CD14-positive monocyte (primary cell): ENCODE measurements at regions not wholly inside any gene's neighbourhood (a gene's known extent, or its start where the extent isn't known, plus 50 kb on each side); places are given as distances from the start of the nearest gene placed in this dataset.

ENCODE experiments used
- DNase-seq, 3 donors: peaks; one replicate each; pipeline ENCODE4 v3.0.0-alpha.2; 2011 to 2022
- H2AFZ ChIP-seq: 2 replicates; pipeline ENCODE4 v1.6.0; 2012; ENCODE audit warnings: mild to moderate bottlenecking, low read depth, low read length, inconsistent platforms; ENCODE audit not compliant: insufficient read depth, poor library complexity, severe bottlenecking
- H3K27ac ChIP-seq, 2 donors: 1 replicate in 1 of 2; 2 replicates in 1 of 2; pipeline ENCODE4 v1.5.1; 2012 to 2013; ENCODE audit warnings: low read length in 2 of 2, control low read depth in 1 of 2, inconsistent platforms in 1 of 2, low read depth in 1 of 2, mild to moderate bottlenecking in 1 of 2
- H3K27me3 ChIP-seq, 2 donors: one replicate each; pipeline versions ENCODE4 v1.6.0 to v1.6.1; 2011 to 2013; ENCODE audit warnings: low read length in 2 of 2; ENCODE audit not compliant: control insufficient read depth in 2 of 2, insufficient read depth in 2 of 2
- H3K36me3 ChIP-seq, 2 donors: replicated peaks in 1 of 2; 1 replicate in 1 of 2; 2 replicates in 1 of 2; pipeline versions ENCODE4 v1.5.1 to v1.6.1; 2012 to 2013; ENCODE audit warnings: low read length in 2 of 2, control low read depth in 1 of 2, inconsistent platforms in 1 of 2, mild to moderate bottlenecking in 1 of 2; ENCODE audit not compliant: insufficient read depth in 2 of 2, control insufficient read depth in 1 of 2
- H3K4me1 ChIP-seq, 2 donors: 1 replicate in 1 of 2; 2 replicates in 1 of 2; pipeline versions ENCODE4 v1.5.1 to v1.6.1; 2012 to 2013; ENCODE audit warnings: low read length in 2 of 2, control low read depth in 1 of 2, inconsistent platforms in 1 of 2, mild to moderate bottlenecking in 1 of 2, moderate library complexity in 1 of 2; ENCODE audit not compliant: insufficient read depth in 2 of 2, control insufficient read depth in 1 of 2
- H3K4me2 ChIP-seq: replicated peaks from 2 replicates; pipeline ENCODE3; 2012; ENCODE audit warnings: low read length, moderate library complexity, mild to moderate bottlenecking; ENCODE audit not compliant: poor library complexity, severe bottlenecking; ENCODE audit errors: extremely low read depth
- H3K4me3 ChIP-seq, 3 experiments: fragments of 200-600 bp in 1 of 3; sonication (generic) in 1 of 3; replicated peaks in 1 of 3; 1 replicate in 2 of 3; 2 replicates in 1 of 3; pipeline ENCODE4 v1.5.1; 2011 to 2013; ENCODE audit warnings: low read length in 3 of 3, mild to moderate bottlenecking in 3 of 3, control low read depth in 2 of 3, low read depth in 2 of 3, inconsistent platforms in 1 of 3, moderate library complexity in 1 of 3
- H3K79me2 ChIP-seq: 2 replicates; pipeline ENCODE4 v1.6.0; 2012; ENCODE audit warnings: mild to moderate bottlenecking, control low read depth, inconsistent platforms, low read length, moderate library complexity; ENCODE audit not compliant: insufficient read depth
- H3K9ac ChIP-seq: 2 replicates; pipeline ENCODE4 v1.6.0; 2017; ENCODE audit warnings: low read length, mild to moderate bottlenecking; ENCODE audit not compliant: insufficient read depth, poor library complexity, severe bottlenecking
- H3K9me3 ChIP-seq, 2 donors: replicated peaks in 1 of 2; 1 replicate in 1 of 2; 2 replicates in 1 of 2; pipeline versions ENCODE4 v1.5.1 to v1.6.1; 2012 to 2013; ENCODE audit warnings: low read length in 2 of 2, control low read depth in 1 of 2; ENCODE audit not compliant: control insufficient read depth in 1 of 2, insufficient read depth in 1 of 2
- H4K20me1 ChIP-seq: 2 replicates; pipeline ENCODE4 v1.6.0; 2012; ENCODE audit warnings: mild to moderate bottlenecking, low read length, control low read depth, moderate library complexity; ENCODE audit not compliant: insufficient read depth
- H3K27ac Mint-ChIP-seq, 7 donors: one replicate each; pipeline ENCODE4 v1.8.0; 2020; ENCODE audit warnings: mild to moderate bottlenecking in 7 of 7, mixed read lengths in 7 of 7, moderate library complexity in 6 of 7, inconsistent platforms in 2 of 7
- H3K27me3 Mint-ChIP-seq, 3 donors: one replicate each; pipeline ENCODE4 v1.8.0; 2021 to 2022; ENCODE audit warnings: low read depth in 3 of 3, mild to moderate bottlenecking in 3 of 3, mixed read lengths in 3 of 3, moderate library complexity in 3 of 3, inconsistent platforms in 1 of 3
- H3K36me3 Mint-ChIP-seq, 2 donors: one replicate each; pipeline ENCODE4 v1.8.0; 2020; ENCODE audit warnings: mixed read lengths in 2 of 2, inconsistent platforms in 1 of 2, mild to moderate bottlenecking in 1 of 2
- H3K4me1 Mint-ChIP-seq: one replicate; pipeline ENCODE4 v1.8.0; 2020; ENCODE audit warnings: mild to moderate bottlenecking, mixed read lengths
- H3K4me3 Mint-ChIP-seq, 2 donors: one replicate each; pipeline ENCODE4 v1.8.0; 2020; ENCODE audit warnings: mild to moderate bottlenecking in 2 of 2, mixed read lengths in 2 of 2, moderate library complexity in 1 of 2
- H3K9me3 Mint-ChIP-seq, 7 donors: one replicate each; pipeline ENCODE4 v1.8.0; 2020 to 2022; ENCODE audit warnings: mixed read lengths in 7 of 7, mild to moderate bottlenecking in 6 of 7, moderate library complexity in 6 of 7, inconsistent platforms in 2 of 7
- CTCF ChIP-seq: fragments of 200-600 bp; IDR thresholded peaks from one replicate; pipeline ENCODE4 v1.8.0; 2022; ENCODE audit warnings: antibody characterized with exemption, mild to moderate bottlenecking
- WGBS: methylation state at CpG from one replicate; pipeline ENCODE4 v1.1.5; 2013; ENCODE audit warnings: missing lambda C conversion rate; ENCODE audit not compliant: insufficient coverage; 5-methylcytosine and 5-hydroxymethylcytosine counted together
- intact Hi-C, 2 donors: fragments of 100-400 bp; cut with micrococcal nuclease; formaldehyde crosslinking; loops; one replicate each; pipeline versions ENCODE4 v1.15.0 to v1.15.1; 2023

- no peaks in the 10 kb centered on the region for H3K36me3 Mint-ChIP-seq
- TF ChIP-seq CTCF = no peak
- H3K4me1 Mint-ChIP-seq = peaks cover 3% of the 10 kb centered on the region
- H2AFZ ChIP-seq = no peak overlapping the region
- H3K9ac ChIP-seq = no peak overlapping the region
- no peak overlapping the region for H3K4me3 Mint-ChIP-seq
- no peaks in the 10 kb centered on the region for H3K79me2 ChIP-seq
- H3K9me3 ChIP-seq = no peaks in the 10 kb centered on the region
- H3K27ac Mint-ChIP-seq = no peak overlapping the region
- H4K20me1 ChIP-seq = no peaks in the 10 kb centered on the region
- H3K36me3 ChIP-seq = no peaks in the 10 kb centered on the region
- DNase-seq = no peak
- H3K27ac ChIP-seq = no peak overlapping the region
- H3K27me3 Mint-ChIP-seq = peaks cover 0 to 3% (median 0%) of the 10 kb centered on the region in 3 donors
- no peak overlapping the region for H3K4me2 ChIP-seq
- H3K4me1 ChIP-seq = no peaks in the 10 kb centered on the region
- H3K4me3 ChIP-seq = no peak overlapping the region
- peaks cover 0 to 4% (median 0%) of the 10 kb centered on the region in 7 donors for H3K9me3 Mint-ChIP-seq
- intact Hi-C loops = no loop called here
- H3K27me3 ChIP-seq = no peaks in the 10 kb centered on the region
Measured at GRCh38 chr1:184189361-184189760, 137.8 kb downstream of the TSEN15 start.

DNA sequence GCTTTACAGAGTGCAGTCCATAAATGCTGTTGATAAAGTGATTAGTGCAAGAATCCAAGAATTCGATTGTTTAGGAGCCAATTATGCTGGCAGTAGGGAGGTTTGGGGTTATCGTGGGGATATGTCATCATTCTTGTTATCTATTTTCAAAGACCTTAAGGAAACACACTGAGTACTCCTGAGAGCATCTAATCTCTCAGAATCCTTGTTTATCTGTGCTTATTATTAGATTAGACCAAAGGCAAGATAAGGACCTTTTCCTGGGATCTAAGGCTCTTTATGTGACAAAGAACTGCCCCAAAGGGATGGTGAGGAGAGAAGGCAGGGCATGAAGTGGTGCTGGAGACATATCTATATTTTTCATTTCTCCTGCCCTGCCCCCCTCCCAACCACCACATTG lies 139.1 kb downstream of the TSEN15 start:
- H3K4me1 Mint-ChIP-seq = peaks cover 3% of the 10 kb centered on the region
- Histone ChIP-seq H3K36me3 (no peaks in the 10 kb centered on the region), H3K9ac (no peak overlapping the region), H3K4me1 (no peaks in the 10 kb centered on the region), H3K4me3 (no peak overlapping the region), H3K4me2 (no peak overlapping the region), H3K79me2 (no peaks in the 10 kb centered on the region), H4K20me1 (no peaks in the 10 kb centered on the region), H2AFZ (no peak overlapping the region), H3K27ac (no peak overlapping the region), H3K9me3 (no peaks in the 10 kb centered on the region), H3K27me3 (no peaks in the 10 kb centered on the region)
- intact Hi-C loops = no loop called here
- DNase-seq = no peak
- no peak overlapping the region for H3K4me3 Mint-ChIP-seq
- WGBS = no CpG with 5 or more reads among the region's 2 CpGs
- TF ChIP-seq CTCF = no peak
- no peaks in the 10 kb centered on the region for H3K36me3 Mint-ChIP-seq
- peaks cover 0 to 3% (median 0%) of the 10 kb centered on the region in 3 donors for H3K27me3 Mint-ChIP-seq
- H3K9me3 Mint-ChIP-seq = peaks cover 0 to 4% (median 0%) of the 10 kb centered on the region in 7 donors
- H3K27ac Mint-ChIP-seq = no peak overlapping the region
